ENCODE measurements at regions not wholly inside any gene's neighbourhood (a gene's known extent, or its start where the extent isn't known, plus 50 kb on each side); places are given as distances from the start of the nearest gene placed in this dataset.

DNA sequence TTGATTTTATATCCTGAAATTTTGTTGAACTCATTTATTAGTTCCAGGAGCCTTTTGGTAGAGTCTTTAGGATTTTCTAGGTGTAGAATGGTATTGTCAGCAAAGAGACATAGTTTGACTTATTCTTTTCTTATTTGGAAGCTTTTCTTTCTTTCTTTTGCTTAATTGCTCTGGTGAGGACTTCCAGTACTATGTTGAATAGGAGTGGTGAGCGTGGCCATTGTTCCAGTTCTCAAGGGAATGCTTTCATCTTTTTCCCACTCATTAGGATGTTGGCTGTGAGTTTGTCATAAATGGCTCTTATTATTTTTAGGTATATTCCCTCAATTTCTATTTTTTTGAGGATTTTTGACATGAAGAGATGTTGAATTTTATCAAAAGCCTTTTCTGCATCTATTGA, 182.2 kb upstream of the SPRY2 start:
- intact Hi-C loops (cut with micrococcal nuclease) (no loop called here), dilution Hi-C loops (cut with HindIII; ENCODE audit: low sequenced_read_pairs, unreplicated experiment) (no loop called here), in situ Hi-C loops (cut with MboI; ENCODE audit: low sequenced_read_pairs) (no loop called here)
- H2AK9ac ChIP-seq (replicated peaks; ENCODE audit: low read depth, low read length, poor library complexity) = no peak overlapping the region
- no peak overlapping the region for H4K5ac ChIP-seq (ENCODE audit: low read depth, low read length)
- H2BK15ac ChIP-seq (ENCODE audit: low read depth, low read length) = no peak overlapping the region
- H2AFZ ChIP-seq (replicated peaks; ENCODE audit: low read length, poor library complexity) = no peak overlapping the region
- POLR2A ChIA-PET (ENCODE audit: unreplicated experiment) = no interaction called here
- no peak overlapping the region for H3K18ac ChIP-seq (ENCODE audit: low read depth, low read length)
- no peak overlapping the region for H3K14ac ChIP-seq (replicated peaks; ENCODE audit: low read depth, low read length)
- H3K4me1 ChIP-seq (ENCODE audit: control insufficient read depth, insufficient read depth, low read length) = no peaks in the 10 kb centered on the region
- no peak overlapping the region for H3K23ac ChIP-seq (ENCODE audit: low read depth, low read length)
- no TSS peak for BruUV-seq (replicated peaks)
- H3K4me3 ChIP-seq (ENCODE audit: insufficient read depth, low read depth, low read length) = no peak overlapping the region
- H3K79me1 ChIP-seq (ENCODE audit: low read depth in 1 of 2, low read length in 2 of 2) = no peaks in the 10 kb centered on the region
- H4K8ac ChIP-seq (ENCODE audit: low read depth in 2 of 2, low read length in 2 of 2) = no peak overlapping the region
- H4K20me1 ChIP-seq (ENCODE audit: insufficient read depth, low read length) = no peaks in the 10 kb centered on the region
- H2BK20ac ChIP-seq (ENCODE audit: low read depth, low read length) = no peak overlapping the region
- no peaks in the 10 kb centered on the region for H3K27me3 ChIP-seq (ENCODE audit: control insufficient read depth, insufficient read depth, low read length)
- WGBS, 2 experiments (ENCODE audit: extremely low coverage in 2 of 2, insufficient read length in 1 of 2) = no CpG with 5 or more reads among the region's 1 CpG
- H3K9me3 ChIP-seq (ENCODE audit: control insufficient read depth, insufficient read depth, low read length) = no peaks in the 10 kb centered on the region
- no peak overlapping the region for H2BK120ac ChIP-seq (ENCODE audit: low read depth, low read length)
- no peak overlapping the region for H2AK5ac ChIP-seq (ENCODE audit: low read depth, low read length)
- ATAC-seq (ENCODE audit: low read depth) (no peak), DNase-seq (no peak)
- no peak overlapping the region for H3K56ac ChIP-seq (ENCODE audit: extremely low read depth, insufficient read depth, low read length)
- no peak overlapping the region for H2BK5ac ChIP-seq (ENCODE audit: low read depth, low read length, poor library complexity, severe bottlenecking)
- no peak overlapping the region for H3K9ac ChIP-seq (ENCODE audit: low read depth, low read length)
- H3K4me2 ChIP-seq (ENCODE audit: low read depth, low read length) = no peak overlapping the region
- no peaks in the 10 kb centered on the region for H3K9me1 ChIP-seq (ENCODE audit: insufficient read depth, low read length)
- no peak overlapping the region for H4K91ac ChIP-seq (ENCODE audit: insufficient read depth, low read depth, low read length)
- H3K4ac ChIP-seq (ENCODE audit: low read depth, low read length) = no peak overlapping the region
- H3K36me3 ChIP-seq (ENCODE audit: control insufficient read depth, insufficient read depth, low read length) = no peaks in the 10 kb centered on the region
- CTCF ChIA-PET = no interaction called here
- H3K27ac ChIP-seq (ENCODE audit: insufficient read depth, low read length) = no peak overlapping the region
- no peak for TF ChIP-seq MAZ (IDR thresholded peaks at IDR 0.05; ENCODE audit: borderline replicate concordance, low read depth, low read length)
- no peak for TF ChIP-seq MXI1 (IDR thresholded peaks at IDR 0.05; ENCODE audit: borderline replicate concordance, low read depth, low read length)
- TF ChIP-seq FOS (IDR thresholded peaks at IDR 0.05; ENCODE audit: low read depth, low read length) = no peak
- no peak for TF ChIP-seq RCOR1 (IDR thresholded peaks at IDR 0.05; ENCODE audit: insufficient replicate concordance, low read length)
- TF ChIP-seq BHLHE40 (IDR thresholded peaks at IDR 0.05; ENCODE audit: low read depth, low read length) = no peak
- no peak for TF ChIP-seq POLR2A (IDR thresholded peaks at IDR 0.05; ENCODE audit: low read depth, low read length)
- no peak for TF ChIP-seq CEBPB (IDR thresholded peaks at IDR 0.05; ENCODE audit: low read depth, low read length)
- TF ChIP-seq ELK1 (IDR thresholded peaks at IDR 0.05; ENCODE audit: borderline replicate concordance, low read depth, low read length) = no peak
- TF ChIP-seq CHD1 (IDR thresholded peaks at IDR 0.05; ENCODE audit: low read depth, low read length) = no peak
- TF ChIP-seq NFE2L2 (IDR thresholded peaks at IDR 0.05; ENCODE audit: low read depth, low read length) = no peak
- no peak for TF ChIP-seq RFX5 (IDR thresholded peaks at IDR 0.05; ENCODE audit: low read depth, low read length)
- no peak for TF ChIP-seq MAFK (IDR thresholded peaks at IDR 0.05; ENCODE audit: low read depth, low read length)
- no peak for TF ChIP-seq USF2 (IDR thresholded peaks at IDR 0.05; ENCODE audit: low read depth, low read length)
- TF ChIP-seq RAD21 (IDR thresholded peaks at IDR 0.05; ENCODE audit: low read length) = no peak
- TF ChIP-seq, protein P1, sequence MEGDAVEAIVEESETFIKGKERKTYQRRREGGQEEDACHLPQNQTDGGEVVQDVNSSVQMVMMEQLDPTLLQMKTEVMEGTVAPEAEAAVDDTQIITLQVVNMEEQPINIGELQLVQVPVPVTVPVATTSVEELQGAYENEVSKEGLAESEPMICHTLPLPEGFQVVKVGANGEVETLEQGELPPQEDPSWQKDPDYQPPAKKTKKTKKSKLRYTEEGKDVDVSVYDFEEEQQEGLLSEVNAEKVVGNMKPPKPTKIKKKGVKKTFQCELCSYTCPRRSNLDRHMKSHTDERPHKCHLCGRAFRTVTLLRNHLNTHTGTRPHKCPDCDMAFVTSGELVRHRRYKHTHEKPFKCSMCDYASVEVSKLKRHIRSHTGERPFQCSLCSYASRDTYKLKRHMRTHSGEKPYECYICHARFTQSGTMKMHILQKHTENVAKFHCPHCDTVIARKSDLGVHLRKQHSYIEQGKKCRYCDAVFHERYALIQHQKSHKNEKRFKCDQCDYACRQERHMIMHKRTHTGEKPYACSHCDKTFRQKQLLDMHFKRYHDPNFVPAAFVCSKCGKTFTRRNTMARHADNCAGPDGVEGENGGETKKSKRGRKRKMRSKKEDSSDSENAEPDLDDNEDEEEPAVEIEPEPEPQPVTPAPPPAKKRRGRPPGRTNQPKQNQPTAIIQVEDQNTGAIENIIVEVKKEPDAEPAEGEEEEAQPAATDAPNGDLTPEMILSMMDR (conservative IDR thresholded peaks at IDR 0.05; ENCODE audit: low read depth, low read length) = no peak
- TF ChIP-seq SMC3 (IDR thresholded peaks at IDR 0.05; ENCODE audit: low read depth, low read length) = no peak

Data from IMR-90 (cell line).